ENCODE measurements at regions not wholly inside any gene's neighbourhood (a gene's known extent, or its start where the extent isn't known, plus 50 kb on each side); places are given as distances from the start of the nearest gene placed in this dataset.

GRCh38 chr9:22922222-22922621, 475.6 kb downstream of the DMRTA1 start:
- TF ChIP-seq CTCF (IDR thresholded peaks at IDR 0.05; ENCODE audit: insufficient read depth, low read length, poor library complexity, severe bottlenecking) (no peak), EZH2phosphoT487 (conservative IDR thresholded peaks at IDR 0.05; ENCODE audit: low read length) (no peak)

Measured in SU-DHL-6 (cell line).